GM18870 (cell line): ENCODE measurements at regions not wholly inside any gene's neighbourhood (a gene's known extent, or its start where the extent isn't known, plus 50 kb on each side); places are given as distances from the start of the nearest gene placed in this dataset.

Experiments used
- ATAC-seq: cut with Tn5 transposase; IDR thresholded peaks from one replicate; pipeline ENCODE4 v1.9.1; 2021; ENCODE audit warnings: moderate library complexity; ENCODE audit not compliant: unreplicated experiment

GRCh38 chr6:8277769-8278168, 157.6 kb downstream of the SLC35B3 start:
- ATAC-seq: no peak

- ATAC-seq: no peak
These were observed 159.2 kb downstream of the SLC35B3 start for GRCh38 chr6:8276148-8276547.

GRCh38 chr6:8275667-8276066, 159.7 kb downstream of the SLC35B3 start:
- ATAC-seq: no peak

GRCh38 chr6:8274226-8274625, 161.1 kb downstream of the SLC35B3 start:
- ATAC-seq: no peak

GRCh38 chr6:8269872-8270454, 165.4 kb downstream of the SLC35B3 start:
- ATAC-seq: no peak

GRCh38 chr6:8269094-8269493, 166.3 kb downstream of the SLC35B3 start:
- ATAC-seq: no peak

GRCh38 chr6:8268606-8269005, 166.3 kb upstream of the EEF1E1 start:
- ATAC-seq: no peak

GRCh38 chr6:8268156-8268555, 165.8 kb upstream of the EEF1E1 start:
- ATAC-seq: no peak

- ATAC-seq: no peak
These were observed 158.3 kb upstream of the EEF1E1 start for GRCh38 chr6:8260610-8261009.

- ATAC-seq: no peak
These were observed 144.1 kb upstream of the EEF1E1 start for GRCh38 chr6:8246403-8246802.

GRCh38 chr6:8245726-8246125, 143.4 kb upstream of the EEF1E1 start:
- no peak for ATAC-seq

GRCh38 chr6:8243475-8243874, 141.1 kb upstream of the EEF1E1 start:
- ATAC-seq: no peak

GRCh38 chr6:8242885-8243284, 140.5 kb upstream of the EEF1E1 start:
- no peak for ATAC-seq

- ATAC-seq: no peak
These were observed 138.0 kb upstream of the EEF1E1 start for GRCh38 chr6:8240301-8240700.

- ATAC-seq: no peak
These were observed 136.7 kb upstream of the EEF1E1 start for GRCh38 chr6:8238773-8239683.

- no peak for ATAC-seq
These were observed 135.3 kb upstream of the EEF1E1 start for GRCh38 chr6:8237668-8238067.

GRCh38 chr6:8236956-8237355, 134.6 kb upstream of the EEF1E1 start:
- no peak for ATAC-seq

- no peak for ATAC-seq
These were observed 132.0 kb upstream of the EEF1E1 start for GRCh38 chr6:8234321-8234720.

- ATAC-seq: no peak
These were observed 129.6 kb upstream of the EEF1E1 start for GRCh38 chr6:8231956-8232355.

- ATAC-seq: no peak
These were observed 127.8 kb upstream of the EEF1E1 start for GRCh38 chr6:8229915-8230756.

GRCh38 chr6:8225113-8225512, 122.8 kb upstream of the EEF1E1 start:
- no peak for ATAC-seq

GRCh38 chr6:8223678-8224077, 121.3 kb upstream of the EEF1E1 start:
- no peak for ATAC-seq
